GM12878 (cell line): ENCODE measurements at regions not wholly inside any gene's neighbourhood (a gene's known extent, or its start where the extent isn't known, plus 50 kb on each side); places are given as distances from the start of the nearest gene placed in this dataset.

Experiments used
- CHD1 ChIP-seq: IDR thresholded peaks from 2 replicates; pipeline ENCODE4 v1.6.1; 2012; ENCODE audit warnings: low read depth, low read length, improper control_type of control experiment
- CHD2 ChIP-seq: IDR thresholded peaks from 2 replicates; pipeline ENCODE4 v1.6.1; 2011; ENCODE audit warnings: low read depth, low read length, improper control_type of control experiment, borderline replicate concordance
- CREB1 ChIP-seq: IDR thresholded peaks from 2 replicates; pipeline ENCODE4 v1.6.1; 2012; ENCODE audit warnings: low read depth, mild to moderate bottlenecking, inconsistent platforms
- E2F4 ChIP-seq: IDR thresholded peaks from 2 replicates; pipeline ENCODE4 v1.6.1; 2012; ENCODE audit warnings: low read depth, low read length, improper control_type of control experiment
- EGR1 ChIP-seq, 2 experiments: IDR thresholded peaks; 1 replicate in 1 of 2; 2 replicates in 1 of 2; pipeline ENCODE4 v1.6.1; 2011 to 2012; ENCODE audit warnings: low read depth in 2 of 2, low read length in 2 of 2, borderline replicate concordance in 1 of 2, mild to moderate bottlenecking in 1 of 2, moderate library complexity in 1 of 2
- ESRRA ChIP-seq: IDR thresholded peaks from 2 replicates; pipeline ENCODE4 v1.6.1; 2012; ENCODE audit warnings: mild to moderate bottlenecking, low read length, improper control_type of control experiment
- EZH2 ChIP-seq: IDR thresholded peaks from 2 replicates; pipeline ENCODE4 v1.6.1; 2012; ENCODE audit warnings: low read depth, mild to moderate bottlenecking, control low read depth, inconsistent platforms, low read length, borderline replicate concordance; ENCODE audit not compliant: control insufficient read depth
- PKNOX1 ChIP-seq: fragments of 450-650 bp; IDR thresholded peaks from 2 replicates; pipeline ENCODE4 v1.6.1; 2016; ENCODE audit warnings: mild to moderate bottlenecking
- RFX5 ChIP-seq: IDR thresholded peaks from 2 replicates; pipeline ENCODE4 v1.6.1; 2011; ENCODE audit warnings: low read depth, low read length, improper control_type of control experiment
- SIX5 ChIP-seq: IDR thresholded peaks from 2 replicates; pipeline ENCODE4 v1.6.1; 2011; ENCODE audit warnings: mild to moderate bottlenecking, low read depth, low read length, moderate library complexity; ENCODE audit not compliant: severe bottlenecking
- ZNF24 ChIP-seq: fragments of 450-650 bp; IDR thresholded peaks from 2 replicates; pipeline ENCODE4 v1.6.1; 2017; ENCODE audit warnings: antibody characterized with exemption, mild to moderate bottlenecking
- TF ChIP-seq, protein P1 (sequence below): IDR thresholded peaks from 2 replicates; pipeline ENCODE4 v1.6.1; 2012; ENCODE audit warnings: mild to moderate bottlenecking, low read depth, low read length
- TF ChIP-seq, protein P2 (sequence below), 3 experiments: IDR thresholded peaks in 2 of 3; conservative IDR thresholded peaks in 1 of 3; 2 replicates each; pipeline ENCODE4 v1.5.1; 2011; ENCODE audit warnings: low read depth in 3 of 3, low read length in 3 of 3, mild to moderate bottlenecking in 3 of 3, control low read depth in 2 of 3, moderate library complexity in 2 of 3, inconsistent platforms in 1 of 3, mixed read lengths in 1 of 3; ENCODE audit not compliant: control insufficient read depth in 2 of 3, insufficient read depth in 1 of 3; ENCODE audit errors: extremely low read depth in 1 of 3

- no peak for TF ChIP-seq SIX5
- TF ChIP-seq, protein P1, sequence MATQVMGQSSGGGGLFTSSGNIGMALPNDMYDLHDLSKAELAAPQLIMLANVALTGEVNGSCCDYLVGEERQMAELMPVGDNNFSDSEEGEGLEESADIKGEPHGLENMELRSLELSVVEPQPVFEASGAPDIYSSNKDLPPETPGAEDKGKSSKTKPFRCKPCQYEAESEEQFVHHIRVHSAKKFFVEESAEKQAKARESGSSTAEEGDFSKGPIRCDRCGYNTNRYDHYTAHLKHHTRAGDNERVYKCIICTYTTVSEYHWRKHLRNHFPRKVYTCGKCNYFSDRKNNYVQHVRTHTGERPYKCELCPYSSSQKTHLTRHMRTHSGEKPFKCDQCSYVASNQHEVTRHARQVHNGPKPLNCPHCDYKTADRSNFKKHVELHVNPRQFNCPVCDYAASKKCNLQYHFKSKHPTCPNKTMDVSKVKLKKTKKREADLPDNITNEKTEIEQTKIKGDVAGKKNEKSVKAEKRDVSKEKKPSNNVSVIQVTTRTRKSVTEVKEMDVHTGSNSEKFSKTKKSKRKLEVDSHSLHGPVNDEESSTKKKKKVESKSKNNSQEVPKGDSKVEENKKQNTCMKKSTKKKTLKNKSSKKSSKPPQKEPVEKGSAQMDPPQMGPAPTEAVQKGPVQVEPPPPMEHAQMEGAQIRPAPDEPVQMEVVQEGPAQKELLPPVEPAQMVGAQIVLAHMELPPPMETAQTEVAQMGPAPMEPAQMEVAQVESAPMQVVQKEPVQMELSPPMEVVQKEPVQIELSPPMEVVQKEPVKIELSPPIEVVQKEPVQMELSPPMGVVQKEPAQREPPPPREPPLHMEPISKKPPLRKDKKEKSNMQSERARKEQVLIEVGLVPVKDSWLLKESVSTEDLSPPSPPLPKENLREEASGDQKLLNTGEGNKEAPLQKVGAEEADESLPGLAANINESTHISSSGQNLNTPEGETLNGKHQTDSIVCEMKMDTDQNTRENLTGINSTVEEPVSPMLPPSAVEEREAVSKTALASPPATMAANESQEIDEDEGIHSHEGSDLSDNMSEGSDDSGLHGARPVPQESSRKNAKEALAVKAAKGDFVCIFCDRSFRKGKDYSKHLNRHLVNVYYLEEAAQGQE, result no peak
- no peak for TF ChIP-seq EZH2
- no peak for TF ChIP-seq ESRRA
- no peak for TF ChIP-seq ZNF24
- no peak for TF ChIP-seq CHD1
- TF ChIP-seq, protein P2, sequence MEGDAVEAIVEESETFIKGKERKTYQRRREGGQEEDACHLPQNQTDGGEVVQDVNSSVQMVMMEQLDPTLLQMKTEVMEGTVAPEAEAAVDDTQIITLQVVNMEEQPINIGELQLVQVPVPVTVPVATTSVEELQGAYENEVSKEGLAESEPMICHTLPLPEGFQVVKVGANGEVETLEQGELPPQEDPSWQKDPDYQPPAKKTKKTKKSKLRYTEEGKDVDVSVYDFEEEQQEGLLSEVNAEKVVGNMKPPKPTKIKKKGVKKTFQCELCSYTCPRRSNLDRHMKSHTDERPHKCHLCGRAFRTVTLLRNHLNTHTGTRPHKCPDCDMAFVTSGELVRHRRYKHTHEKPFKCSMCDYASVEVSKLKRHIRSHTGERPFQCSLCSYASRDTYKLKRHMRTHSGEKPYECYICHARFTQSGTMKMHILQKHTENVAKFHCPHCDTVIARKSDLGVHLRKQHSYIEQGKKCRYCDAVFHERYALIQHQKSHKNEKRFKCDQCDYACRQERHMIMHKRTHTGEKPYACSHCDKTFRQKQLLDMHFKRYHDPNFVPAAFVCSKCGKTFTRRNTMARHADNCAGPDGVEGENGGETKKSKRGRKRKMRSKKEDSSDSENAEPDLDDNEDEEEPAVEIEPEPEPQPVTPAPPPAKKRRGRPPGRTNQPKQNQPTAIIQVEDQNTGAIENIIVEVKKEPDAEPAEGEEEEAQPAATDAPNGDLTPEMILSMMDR (IDR thresholded peaks at IDR 0.05 in 2 of 3, conservative IDR thresholded peaks at IDR 0.05 in 1 of 3; ENCODE audit: control insufficient read depth in 2 of 3, extremely low read depth in 1 of 3, insufficient read depth in 1 of 3, low read depth in 3 of 3, low read length in 3 of 3), result no peak
- no peak for TF ChIP-seq PKNOX1
- no peak for TF ChIP-seq CHD2
- TF ChIP-seq RFX5, result no peak
- no peak for TF ChIP-seq EGR1 (IDR thresholded peaks at IDR 0.05; ENCODE audit: borderline replicate concordance in 1 of 2, low read depth in 2 of 2, low read length in 2 of 2)
- no peak for TF ChIP-seq E2F4
- TF ChIP-seq CREB1, result no peak
Measured at GRCh38 chr9:105091004-105091640, 153.3 kb upstream of the SLC44A1 start.
